Activated CD4-positive, CD25-positive, alpha-beta regulatory T cell treated with anti-CD3 and anti-CD28 coated beads, Interleukin-2, amount 50 U/mL, for 72 hours (primary cell): ENCODE measurements at regions not wholly inside any gene's neighbourhood (a gene's known extent, or its start where the extent isn't known, plus 50 kb on each side); places are given as distances from the start of the nearest gene placed in this dataset.
"Not testable (repeated sequence)": the region's sequence is repeated elsewhere in the genome, so short reads cannot be mapped to it uniquely, and the experiment has no call there.

Source experiments
- DNase-seq: peaks from one replicate; pipeline ENCODE4 v3.0.0; 2021

GRCh38 chr3:110629917-110630316 is 441.7 kb upstream of the NECTIN3 start:
- DNase-seq, result no peak

GRCh38 chr3:110644203-110644602 is 427.4 kb upstream of the NECTIN3 start:
- DNase-seq, result no peak

DNA sequence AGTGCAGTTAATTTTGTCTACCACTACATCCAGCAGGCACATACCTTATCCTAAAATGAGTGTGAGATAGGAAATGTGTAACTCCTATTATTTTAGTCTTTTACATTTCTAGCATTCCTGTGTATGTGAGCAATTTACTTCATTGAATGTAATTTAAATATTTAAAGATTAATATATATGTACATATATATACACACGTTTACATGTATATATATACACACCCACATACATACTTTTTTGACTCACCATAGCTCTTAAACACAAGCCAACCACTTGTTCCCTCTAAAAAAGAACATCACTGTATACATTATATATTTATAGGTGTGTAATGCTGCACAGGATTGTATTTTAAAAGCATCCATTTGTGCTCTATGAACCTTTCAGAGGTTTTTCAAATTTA is 425.6 kb upstream of the NECTIN3 start:
- no peak for DNase-seq

DNA sequence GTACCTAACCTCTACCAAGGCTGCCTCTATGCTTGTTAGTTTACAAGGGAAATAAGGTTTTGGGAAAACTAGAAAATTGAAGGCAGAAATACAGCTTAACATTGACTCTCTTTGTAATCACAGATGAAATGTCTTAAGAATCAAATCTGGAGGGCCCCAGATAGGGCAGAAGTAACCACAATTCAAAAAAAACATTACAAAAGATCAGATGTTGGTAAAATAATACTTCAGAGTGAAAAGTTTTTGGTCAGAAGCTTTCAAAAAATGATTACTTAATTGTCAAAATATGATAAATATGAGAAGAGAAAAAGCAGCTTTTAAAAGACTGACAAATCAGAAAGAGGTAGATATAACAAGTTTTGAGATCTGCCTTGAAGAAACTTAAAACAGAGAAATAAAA is 425.1 kb upstream of the NECTIN3 start:
- DNase-seq, result no peak

GRCh38 chr3:110647586-110647985 is 424.0 kb upstream of the NECTIN3 start:
- DNase-seq, result no peak

DNA sequence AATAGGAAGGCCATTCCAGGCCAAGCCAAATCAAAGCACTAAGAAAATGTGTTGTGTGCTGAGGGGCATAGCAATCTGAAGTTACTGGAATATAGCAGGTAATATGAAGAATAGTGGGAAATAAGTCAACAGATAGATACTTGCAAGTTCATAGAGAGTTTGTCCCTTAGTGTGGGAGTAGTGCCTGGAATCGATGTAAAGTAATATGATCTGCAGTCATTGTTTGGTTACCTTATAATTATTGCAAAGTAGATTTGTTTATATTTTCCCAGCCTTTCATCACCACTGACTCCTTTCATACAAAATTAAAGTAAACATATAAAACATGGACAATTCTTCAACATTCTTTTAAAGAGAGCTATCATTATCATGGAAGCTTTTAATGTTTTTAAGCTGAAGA is 420.9 kb upstream of the NECTIN3 start:
- DNase-seq, result no peak

DNA sequence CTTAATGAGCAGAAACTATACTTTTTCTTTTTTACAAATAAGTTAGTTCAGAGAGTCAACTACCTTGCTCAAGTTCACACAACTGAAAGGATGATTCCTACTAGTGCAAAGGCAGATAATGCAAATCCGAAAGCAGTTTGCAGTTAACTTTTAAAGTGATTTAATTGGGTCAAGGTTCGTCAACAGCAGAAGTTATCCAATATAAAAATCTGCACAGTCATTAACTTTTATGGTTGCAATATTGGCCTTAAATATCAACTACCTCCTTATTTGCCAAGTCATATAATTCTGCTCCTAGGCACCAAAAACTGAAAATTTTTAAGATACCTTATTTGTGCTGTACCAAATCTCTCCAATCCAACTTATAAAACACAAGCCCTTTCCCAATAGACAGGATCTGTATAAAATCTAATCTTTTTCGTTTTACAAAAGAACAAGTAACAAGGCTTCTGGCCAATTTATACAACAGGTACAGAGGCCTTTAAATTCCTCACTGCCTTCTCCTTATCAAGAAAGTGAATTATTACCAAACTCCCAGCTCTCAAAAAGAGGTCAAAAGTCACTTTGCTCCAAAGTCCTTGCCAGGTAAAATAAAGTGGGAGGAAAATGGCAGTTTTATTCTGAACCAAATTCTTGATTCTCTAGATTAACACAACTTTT is 416.6 kb upstream of the NECTIN3 start:
- DNase-seq, result no peak

DNA sequence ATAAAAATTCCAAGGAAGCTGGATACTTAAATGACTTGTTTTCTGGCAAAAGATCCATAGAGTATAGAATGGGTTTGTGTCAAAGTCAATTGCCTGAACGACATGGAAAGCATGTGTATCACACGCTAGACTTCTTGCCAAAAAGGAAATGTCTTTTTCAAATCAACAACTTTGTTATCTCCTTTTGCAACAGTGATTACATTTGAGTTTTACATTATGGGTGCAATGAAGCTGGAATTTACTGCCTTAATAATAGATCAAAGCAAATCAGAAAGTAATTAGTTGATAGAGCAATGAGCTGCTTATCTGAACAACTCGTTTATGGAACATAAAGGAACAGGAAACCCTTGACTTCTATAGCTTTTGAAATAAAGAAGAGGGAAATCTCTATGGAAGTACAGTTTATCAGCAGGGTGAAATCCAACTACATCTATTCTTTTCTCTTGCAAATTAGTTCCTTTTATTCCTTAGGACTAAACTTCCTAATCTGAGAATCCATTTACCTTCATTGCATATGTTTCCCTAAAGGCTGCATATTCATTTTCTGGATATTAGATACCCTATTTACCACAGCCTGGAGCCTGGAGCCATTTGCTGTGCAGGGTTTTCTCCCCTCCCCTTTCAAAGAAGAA is 415.1 kb upstream of the NECTIN3 start:
- DNase-seq, result no peak

DNA sequence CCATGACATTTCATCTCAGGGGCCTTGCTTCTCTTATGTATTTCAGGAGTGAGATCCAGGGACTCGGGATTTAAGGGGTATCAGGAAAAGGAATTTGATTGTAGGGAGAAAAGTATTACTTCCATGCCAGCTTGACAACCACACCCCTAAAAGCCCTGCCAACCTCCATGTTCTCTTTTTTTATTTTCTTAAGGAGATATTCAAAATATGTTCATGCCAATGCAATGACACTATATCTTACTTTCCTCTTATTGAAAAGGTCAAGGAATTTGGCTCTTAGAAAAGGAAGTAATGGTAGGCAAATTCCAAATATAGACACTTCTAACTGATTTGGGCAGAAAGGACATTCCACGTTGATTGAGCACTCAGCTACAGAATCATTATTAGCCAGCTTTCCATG is 407.5 kb upstream of the NECTIN3 start:
- no peak for DNase-seq

DNA sequence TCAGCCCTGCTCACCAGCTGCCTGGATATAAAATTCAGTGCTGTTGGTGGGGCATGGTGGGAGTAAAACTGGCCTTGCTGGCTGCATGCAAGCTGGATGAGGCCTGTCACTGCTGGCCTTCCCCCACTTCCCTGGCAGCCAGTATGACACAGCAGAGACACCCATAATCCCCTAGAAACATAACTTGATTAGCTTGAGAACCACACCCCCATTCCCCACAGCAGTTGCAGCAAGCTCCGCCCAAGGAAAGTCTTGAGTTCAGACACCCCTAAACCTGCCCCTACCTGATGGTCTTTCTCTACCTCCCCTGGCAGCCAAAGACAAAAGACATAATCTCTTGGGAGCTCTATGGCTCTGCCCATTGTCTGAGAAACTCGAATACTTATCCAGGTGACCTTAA is 405.1 kb upstream of the NECTIN3 start:
- no peak for DNase-seq

DNA sequence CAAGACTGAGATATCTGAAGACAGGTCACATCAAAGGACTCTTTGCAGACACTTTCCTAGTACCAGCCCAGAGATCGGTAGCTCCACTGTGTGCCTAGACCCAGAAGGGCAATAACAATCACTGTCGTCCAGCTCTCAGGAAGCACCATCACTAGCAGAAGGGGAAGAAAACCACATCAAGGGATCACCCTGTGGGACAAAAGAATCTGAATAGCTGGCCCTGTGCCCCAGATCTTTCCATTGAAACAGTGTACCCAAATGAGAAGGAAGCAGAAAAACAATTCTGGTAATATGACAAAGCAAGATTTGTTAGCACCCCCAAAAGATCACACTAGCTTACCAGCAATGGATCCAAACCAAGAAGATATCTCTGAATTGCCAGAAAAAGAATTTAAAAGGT is 404.4 kb upstream of the NECTIN3 start:
- no peak for DNase-seq

DNA sequence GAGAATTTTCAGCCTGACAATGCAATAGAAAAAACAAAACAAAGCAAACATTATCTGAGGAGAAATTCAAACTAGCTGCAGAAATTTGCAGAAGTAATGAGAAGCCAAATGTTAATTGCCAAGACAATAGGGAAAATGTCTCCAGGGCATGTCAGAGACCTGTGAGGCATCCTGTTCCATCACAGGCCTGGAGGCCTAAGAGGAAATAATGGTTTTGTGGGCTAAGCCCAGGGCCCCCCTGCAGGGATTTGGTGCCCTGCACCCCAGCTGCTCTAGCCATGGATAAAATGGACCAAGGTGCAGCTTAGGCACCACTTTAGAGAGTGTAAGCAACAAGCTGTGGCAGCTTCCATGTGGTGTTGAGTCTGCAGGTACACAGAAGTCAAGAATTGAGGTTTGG is 401.2 kb upstream of the NECTIN3 start:
- DNase-seq, result no peak

- DNase-seq, result no peak
These were observed 394.1 kb upstream of the NECTIN3 start for GRCh38 chr3:110677506-110677905.

DNA sequence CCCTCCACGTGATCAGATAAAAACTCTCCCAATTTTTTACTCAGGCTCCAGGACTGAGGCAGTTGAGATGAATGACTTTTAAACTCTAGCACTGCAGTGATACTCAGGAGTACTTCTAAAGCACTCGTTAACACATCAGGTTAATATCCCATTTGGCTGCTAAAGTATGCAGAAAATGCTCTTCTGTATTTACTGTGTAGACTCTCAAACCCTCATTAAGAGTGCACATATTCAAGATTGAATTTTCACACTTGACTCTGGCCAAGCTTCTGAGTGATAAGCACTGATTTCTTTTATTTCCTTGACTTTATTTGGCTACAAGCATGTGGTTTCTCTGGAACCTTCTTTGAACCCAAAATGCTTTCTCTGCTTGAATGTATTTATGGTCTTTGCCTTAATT is 392.3 kb upstream of the NECTIN3 start:
- DNase-seq, result no peak

DNA sequence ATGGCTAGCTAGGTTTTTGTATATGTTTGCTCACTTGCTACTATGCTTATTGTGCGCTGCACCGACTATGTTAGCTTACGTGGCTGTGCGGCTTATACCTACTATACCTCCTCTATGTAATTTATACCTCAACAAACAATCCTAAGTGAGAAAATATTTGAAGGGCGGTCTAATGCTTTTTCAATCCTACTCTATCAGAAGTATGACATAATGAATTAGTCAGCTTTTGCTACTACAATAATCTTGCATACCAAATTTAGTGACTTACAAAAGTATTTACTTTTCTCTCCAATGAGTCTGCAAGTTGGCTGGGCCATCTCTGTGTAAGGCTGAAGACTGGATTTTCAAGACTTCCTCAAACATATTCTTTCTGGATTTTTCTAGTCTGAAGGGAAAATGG is 391.2 kb upstream of the NECTIN3 start:
- DNase-seq, result no peak

DNA sequence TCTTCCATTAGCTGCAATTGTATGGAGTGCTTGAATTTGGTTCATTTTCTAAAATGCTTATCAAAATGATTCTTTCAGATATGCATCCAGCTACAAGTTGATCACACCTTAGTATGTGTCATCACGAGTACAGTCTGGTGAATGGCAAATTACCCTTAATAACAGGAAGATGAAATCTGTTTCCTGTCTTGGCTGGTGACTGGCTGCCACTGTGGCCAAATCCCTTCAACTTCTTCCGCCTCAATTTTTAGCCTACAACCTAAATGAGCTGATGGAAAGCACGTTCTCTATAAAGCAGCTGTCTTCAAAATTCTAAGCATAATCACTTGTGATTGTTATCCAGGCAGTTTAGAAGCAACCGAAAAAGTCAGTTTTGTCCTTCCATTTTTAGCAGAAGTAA is 387.1 kb upstream of the NECTIN3 start:
- DNase-seq, result no peak

DNA sequence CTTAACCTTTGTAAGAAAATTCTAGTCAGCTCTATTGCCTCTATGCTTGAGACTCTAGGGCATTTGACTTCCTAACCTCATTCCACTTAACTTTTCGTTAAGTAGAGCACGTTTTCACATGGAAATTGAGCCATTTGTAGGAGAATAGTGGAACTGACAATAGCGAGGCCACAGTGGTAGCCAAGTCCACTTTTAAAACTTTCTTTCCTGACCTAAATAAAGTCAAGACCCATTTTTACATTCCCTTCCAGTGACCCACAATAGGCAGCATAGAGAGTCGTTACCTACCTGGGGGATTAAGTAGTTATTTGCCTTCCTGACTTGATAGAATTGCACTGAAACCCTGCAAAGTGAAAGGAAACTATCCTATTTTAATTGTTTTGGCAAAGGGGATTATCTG is 386.0 kb upstream of the NECTIN3 start:
- no peak for DNase-seq

DNA sequence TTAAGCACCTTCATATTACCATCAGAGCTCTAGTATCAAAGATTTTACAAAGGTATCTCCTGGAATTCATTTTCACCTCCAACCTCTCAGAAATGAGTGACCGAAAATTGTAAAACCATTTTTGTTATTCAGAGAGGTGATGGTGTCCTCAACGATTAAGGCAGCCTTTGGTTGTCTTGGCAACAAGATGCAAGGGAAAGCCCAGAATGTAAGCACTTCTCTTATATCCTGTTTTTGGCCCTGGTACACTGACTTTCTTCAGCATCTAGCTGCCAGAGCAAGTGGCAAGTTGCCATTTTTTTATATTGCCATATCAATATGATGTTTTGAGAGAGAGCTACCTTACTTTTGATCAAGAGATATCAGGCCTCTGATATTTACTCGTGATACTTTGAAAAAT is 384.9 kb upstream of the NECTIN3 start:
- DNase-seq, result no peak

DNA sequence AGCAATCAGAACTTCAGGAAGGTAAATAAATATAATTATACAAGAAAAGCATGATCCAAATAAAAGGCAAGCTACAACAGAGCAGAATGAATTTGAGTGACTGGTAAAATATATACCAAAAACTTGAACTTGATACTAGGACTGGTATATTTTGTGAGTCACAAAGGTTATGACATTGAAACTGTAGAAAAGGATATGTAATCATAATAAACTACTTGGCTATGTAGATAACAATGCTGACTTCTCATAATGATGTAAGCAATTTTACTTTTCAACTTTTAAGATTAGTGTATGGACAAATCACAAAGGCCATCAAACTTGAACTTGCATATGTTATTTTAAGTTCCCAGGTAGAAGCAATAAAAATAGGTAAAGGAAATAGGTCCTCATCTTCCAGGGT is 384.5 kb upstream of the NECTIN3 start:
- DNase-seq, result no peak

DNA sequence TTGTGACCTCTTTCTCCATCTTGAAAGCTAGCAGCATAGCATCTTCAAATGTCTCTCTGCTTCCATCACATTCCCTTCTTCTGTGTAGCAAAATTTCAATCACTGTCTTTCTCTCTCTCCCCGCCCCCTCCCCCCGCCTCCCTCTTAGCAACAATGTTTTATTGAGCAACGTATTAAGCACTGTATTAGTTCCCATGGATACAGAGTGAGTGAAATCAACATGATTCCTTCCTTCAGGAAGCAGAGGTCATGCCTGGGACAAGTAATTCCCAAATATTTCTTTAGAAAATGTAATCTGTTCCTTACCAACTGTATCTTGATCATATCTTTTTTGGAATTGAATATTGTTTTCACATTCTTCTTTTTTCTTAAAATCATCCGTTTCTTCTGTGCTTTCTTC is 373.7 kb upstream of the NECTIN3 start:
- DNase-seq, result no peak

- DNase-seq, result not testable (repeated sequence)
These were observed 367.3 kb upstream of the NECTIN3 start for GRCh38 chr3:110704332-110704731.

DNA sequence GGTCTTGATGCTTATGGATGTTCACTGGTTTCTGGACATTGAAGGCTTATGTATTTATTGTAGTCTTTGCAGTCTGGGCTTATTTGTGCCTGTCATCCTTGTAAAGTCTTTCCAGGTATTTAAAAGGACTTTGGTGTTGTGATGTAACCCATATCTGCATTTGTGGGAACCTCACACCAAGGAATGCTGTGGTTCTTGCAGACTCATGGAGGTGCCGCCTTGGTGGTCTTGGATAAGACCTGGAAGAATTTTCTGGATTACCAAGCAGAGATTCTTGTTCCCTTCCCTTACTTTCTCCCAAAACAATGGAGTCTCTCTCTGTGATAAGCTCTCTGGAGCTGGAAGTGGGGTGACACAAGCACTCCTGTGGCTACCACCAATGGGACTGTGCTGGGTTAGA is 363.5 kb upstream of the NECTIN3 start:
- no peak for DNase-seq

DNA sequence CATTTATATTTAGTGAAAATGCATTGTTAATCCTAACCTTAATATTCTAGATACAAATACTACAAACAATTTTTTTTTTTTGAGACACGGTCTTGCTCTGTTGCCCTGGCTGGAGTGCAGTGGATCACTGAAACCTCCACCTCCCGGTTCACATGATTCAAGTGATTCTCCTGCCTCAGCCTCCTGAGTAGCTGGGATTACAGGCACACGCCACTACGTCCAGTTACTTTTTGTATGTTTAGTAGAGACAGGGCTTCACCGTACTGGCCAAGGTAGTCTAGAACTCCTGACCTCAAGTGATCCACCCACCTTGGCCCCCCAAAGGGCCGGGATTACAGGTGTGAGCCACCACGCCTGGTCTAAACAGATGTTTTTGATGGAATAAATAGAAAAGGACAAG is 361.5 kb upstream of the NECTIN3 start:
- no peak for DNase-seq

DNA sequence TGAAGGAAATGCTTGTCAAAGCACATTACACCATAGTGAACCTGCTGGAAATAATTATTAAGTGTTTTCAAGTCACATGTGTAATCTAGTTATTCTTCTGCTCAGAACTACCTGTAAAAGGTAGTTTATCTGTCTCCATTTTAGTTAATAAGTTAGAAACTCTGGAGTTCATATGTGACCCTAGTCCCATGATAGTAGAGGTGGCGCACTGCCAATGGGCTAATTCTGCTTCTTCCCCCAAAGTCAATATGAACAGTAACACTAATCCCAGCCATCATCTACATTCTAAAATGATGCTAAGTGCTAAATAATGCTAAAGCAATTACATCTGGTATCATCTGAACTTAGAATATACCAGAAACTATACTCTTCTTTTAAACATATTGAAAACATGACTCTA is 361.0 kb upstream of the NECTIN3 start:
- DNase-seq, result no peak

- DNase-seq, result no peak
These were observed 360.3 kb upstream of the NECTIN3 start for GRCh38 chr3:110711130-110711832.
